Cerebellar nuclear complex (tissue), 1 donor: ENCODE measurements at regions not wholly inside any gene's neighbourhood (a gene's known extent, or its start where the extent isn't known, plus 50 kb on each side); places are given as distances from the start of the nearest gene placed in this dataset.
A peak's percentile ranks its signal among the peaks of the same experiment; 100 is the strongest.
"Not testable (repeated sequence)": the region's sequence is repeated elsewhere in the genome, so short reads cannot be mapped to it uniquely, and the experiment has no call there.

Experiments
- DNase-seq, 2 experiments: peaks; one replicate each; lab custom pipeline; 2025; lab: John Stamatoyannopoulos, UW

GRCh38 chr7:51452694-51453093, 136.1 kb upstream of the COBL start:
- no peak for DNase-seq

DNA sequence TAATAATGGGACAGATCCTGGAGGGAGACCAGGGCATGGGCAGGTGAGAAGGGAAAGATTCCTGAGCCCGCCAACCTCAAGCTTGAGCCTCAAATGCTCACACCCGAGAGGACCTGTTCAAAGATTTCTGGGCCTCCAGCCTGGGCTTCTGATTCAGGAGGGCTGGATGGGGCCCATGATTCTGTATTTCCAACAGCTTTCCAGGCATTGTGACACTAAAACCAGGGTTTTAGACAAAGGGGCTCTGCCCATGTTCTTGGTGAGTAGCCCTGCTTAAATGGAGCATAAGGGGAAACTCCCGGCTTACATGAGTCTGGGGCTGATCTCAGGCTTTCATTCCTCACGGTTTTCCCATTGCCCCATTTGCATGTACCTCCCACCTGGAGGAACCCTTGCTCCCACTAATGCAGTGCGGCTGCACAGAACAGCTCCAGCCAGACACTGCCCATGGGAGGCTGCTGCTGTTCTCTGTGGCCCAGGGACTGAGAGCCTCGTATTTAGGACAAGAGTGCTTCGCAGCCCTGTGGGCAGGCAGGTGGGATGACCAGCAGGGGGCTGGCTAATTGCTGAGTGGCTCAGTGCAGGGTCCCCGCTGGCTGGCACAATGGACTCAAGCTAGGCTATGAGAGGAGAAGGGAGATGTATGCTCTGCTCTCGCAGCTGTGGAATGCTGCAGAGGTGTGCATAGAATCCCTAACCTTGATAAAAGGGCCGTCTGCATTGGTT, 135.3 kb upstream of the COBL start:
- DNase-seq: no peak

DNA sequence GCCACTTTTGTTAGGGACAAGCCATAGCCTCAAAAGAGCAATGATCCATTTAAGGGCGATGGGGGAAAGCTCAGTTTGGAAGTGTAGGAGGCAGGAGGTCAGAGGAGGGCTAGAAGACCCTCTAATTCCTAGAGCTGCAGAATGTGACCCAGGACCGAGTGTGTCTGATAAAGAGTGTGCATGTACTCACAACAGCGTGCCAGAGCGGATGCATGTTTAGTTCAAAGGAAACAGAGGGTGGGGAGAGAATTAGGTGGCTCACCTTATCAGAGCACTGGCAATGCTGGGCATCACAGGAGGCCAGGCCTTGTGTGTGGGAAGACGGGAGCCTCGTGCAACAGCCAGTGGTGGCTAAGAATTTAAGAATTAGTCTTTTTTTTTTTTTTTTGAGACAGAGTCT, 133.9 kb upstream of the COBL start:
- no peak for DNase-seq

GRCh38 chr7:51446785-51447184, 130.2 kb upstream of the COBL start:
- no peak for DNase-seq

DNA sequence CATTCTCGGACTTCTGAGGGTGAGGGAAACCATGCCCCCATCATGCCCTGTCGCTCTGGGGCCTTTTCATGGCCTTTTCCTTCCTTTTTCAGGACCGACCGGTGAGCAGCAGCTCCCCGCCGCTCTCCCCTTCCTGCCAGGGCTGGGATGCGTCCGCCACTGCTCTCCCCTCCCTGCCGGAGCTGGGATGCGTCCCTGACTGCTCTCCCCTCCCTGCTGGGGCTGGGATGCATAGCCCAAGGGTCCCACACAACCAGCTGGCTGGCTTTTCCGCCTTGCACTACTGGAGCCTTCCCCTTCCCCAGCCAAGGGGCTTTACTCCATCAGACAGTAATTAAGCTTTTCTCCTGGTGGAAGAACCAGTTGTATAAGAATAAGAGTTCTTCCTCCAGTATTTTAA, 129.7 kb upstream of the COBL start:
- no peak for DNase-seq

GRCh38 chr7:51444936-51445335, 128.3 kb upstream of the COBL start:
- no peak for DNase-seq

GRCh38 chr7:51430480-51431086, 114.0 kb upstream of the COBL start:
- DNase-seq: peak in 1 of 2 experiments; percentile 1

DNA sequence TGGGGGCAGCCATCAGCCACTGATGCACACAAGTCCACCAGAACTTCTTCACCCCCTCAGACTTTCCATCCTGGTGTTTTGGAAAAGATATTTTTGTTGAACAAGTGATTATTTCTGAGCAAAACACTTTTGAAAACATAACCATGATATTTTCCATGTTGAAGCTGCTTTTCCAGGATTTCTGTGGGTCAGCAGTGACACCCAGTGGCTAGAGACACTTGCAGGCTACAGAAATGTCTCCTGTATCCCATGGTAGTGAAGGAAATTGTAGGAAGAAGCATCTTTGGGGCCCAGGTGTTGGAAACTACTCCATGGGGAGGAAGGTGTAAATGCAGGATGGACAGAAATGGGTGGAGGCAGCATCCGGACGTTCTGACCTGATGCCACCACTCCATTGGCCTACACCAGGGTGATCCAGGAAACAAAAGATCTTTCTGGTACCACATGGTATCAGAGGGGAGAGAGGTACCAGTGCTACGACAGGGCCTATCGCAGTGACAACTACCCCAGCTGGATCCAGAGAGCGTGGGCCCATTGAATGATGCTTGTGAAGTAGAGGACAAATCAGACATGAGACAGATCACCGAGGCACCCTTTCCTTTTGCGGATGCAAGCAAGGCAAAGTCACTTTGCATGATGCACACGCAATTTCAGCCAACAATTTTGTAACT, 111.7 kb upstream of the COBL start:
- no peak for DNase-seq

- DNase-seq: no peak
Observed at GRCh38 chr7:51426163-51426562, 109.6 kb upstream of the COBL start.

GRCh38 chr7:51409934-51410333, 93.3 kb upstream of the COBL start:
- not testable (repeated sequence) for DNase-seq

DNA sequence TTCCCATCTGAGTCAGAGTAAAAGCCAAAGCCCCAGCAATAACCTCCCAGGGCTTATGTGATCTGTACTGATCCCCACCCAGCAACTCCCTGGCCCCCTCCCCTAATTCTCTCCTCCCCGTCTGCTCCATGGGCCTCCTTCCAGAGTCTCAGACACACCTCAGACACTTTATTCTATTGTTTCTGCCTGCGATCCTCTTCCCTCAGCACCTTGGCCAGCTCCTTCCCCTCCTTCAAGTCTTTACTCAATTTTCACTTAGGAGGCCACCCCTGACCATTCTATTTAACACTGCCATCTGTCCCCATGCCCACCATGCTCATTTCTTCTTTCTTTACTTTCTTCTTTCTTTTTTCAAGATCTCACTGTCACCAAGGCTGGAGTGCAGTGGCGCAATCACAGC, 81.0 kb upstream of the COBL start:
- DNase-seq: not testable (repeated sequence)

DNA sequence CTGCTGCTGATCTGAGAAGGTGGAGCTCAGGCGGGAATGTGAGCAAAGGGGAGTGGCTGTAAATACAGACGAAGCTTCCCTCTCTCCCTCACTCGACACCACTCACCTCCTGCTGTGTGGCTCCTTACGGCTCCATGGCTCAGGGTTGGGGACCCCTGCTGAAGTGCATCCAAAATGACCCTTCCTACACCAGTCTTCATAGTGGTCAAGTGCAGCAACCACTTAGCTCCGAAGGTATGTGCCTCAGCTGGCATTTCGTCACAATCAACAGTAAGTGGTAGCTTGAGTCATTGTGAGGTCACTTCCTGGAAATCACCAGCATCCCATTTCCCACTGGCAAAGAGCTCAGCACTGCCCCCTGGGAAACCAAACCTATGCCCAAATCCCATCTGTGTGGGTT, 76.4 kb upstream of the COBL start:
- not testable (repeated sequence) for DNase-seq

DNA sequence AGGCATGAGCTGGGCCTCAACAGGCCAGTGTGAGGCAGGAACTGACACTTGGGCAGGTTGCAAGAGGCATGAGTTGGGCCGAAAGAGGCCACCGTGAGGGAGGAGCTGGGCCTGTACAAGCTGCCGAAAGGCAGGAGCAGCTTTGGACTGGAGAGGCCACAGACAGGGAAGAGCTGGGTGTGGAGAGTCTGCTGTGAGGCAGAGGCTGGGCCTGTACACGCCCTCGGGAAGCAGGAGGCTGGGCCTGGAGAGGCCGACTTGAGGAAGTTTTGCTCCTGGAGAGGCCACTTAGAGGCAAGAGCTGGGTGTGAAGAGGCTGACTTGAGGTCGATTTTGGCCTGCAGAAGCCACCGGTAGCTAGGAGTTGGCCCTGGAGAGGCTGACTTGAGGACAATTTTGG, 73.3 kb upstream of the COBL start:
- not testable (repeated sequence) for DNase-seq

DNA sequence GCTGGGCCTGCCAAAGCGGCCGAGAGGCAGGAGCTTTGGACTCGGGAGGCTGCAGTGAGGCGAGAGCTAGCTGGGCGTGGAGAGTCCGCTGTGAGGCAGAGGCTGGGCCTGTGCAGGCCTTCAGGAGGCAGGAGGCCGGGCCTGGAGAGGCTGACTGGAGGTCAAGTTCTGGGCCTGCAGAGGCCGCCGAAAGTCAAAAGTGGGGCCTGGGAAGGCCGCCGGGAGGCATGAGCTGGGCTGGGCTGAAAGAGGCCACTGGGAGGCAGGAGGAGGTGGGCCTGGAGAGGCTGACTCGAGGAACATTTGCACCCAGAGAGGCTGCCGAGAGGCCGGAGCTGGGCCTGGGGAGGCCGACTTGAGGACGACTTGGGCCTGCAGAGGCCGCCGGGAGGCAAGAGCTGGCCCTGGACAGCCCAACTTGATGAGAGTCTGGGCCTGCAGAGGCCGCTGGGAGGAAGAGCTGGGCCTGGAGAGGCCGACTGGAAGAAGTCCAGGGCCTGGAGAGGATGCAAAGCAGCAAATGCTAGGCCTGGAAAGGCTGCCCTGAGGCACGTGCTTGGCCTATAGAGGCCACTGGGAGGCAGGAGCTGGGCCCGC, 72.7 kb upstream of the COBL start:
- DNase-seq: not testable (repeated sequence)

GRCh38 chr7:51388241-51388640, 71.6 kb upstream of the COBL start:
- DNase-seq: not testable (repeated sequence)

DNA sequence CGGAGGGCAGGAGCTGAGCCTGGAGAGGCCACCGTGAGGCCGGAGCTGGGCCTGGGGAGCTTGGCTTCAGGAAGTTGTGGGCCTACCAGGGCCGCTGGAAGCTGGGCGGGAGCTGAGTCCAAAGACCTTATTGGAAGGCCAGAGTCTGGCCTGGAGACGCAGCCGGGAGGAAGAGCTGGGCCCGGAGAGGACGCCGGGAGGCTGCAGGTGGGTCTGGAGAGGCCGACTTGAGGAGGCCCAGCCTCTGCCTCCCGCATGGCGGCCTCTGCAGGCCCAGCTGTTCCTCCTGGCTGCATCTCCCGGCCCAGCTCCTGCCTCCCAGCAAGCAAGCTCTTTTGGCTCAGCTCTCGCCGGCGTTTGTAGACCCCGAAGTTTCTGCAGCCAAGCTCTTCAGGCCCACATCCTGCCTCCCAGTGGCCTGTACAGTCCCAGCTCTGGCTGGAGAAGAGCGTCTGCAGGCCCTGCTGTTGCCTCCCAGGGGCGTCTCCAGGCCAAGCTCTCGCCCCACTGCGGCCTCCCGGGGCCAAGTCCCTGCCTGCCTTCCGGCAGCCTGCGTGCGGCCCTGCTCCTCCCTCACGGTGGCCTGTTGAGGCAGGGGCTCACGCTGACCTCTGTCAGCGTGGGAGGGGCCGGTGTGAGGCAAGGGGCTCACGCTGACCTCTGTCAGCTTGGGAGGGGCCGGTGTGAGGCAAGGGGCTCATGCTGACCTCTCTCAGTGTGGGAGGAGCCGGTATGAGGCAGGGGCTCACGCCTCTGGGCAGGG, 70.4 kb upstream of the COBL start:
- not testable (repeated sequence) for DNase-seq

DNA sequence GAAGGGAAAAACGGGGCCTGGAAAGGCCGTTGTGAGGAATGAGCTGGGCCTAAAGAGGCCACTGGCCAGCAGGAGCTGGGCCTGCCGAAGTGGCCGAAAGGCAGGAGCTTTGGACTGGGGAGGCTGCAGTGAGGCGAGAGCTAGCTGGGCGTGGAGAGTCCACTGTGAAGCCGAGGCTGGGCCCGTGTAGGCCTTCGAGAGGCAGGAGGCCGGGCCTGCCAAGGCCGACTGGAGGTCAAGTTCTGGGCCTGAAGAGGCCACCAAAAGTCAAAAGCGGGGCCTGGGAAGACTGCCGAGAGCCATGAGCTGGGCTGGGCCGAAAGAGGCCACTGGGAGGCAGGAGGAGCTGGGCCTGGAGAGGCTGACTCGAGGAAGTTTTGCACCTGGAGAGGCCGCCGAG, 69.6 kb upstream of the COBL start:
- not testable (repeated sequence) for DNase-seq

- not testable (repeated sequence) for DNase-seq
Observed at GRCh38 chr7:51382243-51382642, 65.6 kb upstream of the COBL start.

DNA sequence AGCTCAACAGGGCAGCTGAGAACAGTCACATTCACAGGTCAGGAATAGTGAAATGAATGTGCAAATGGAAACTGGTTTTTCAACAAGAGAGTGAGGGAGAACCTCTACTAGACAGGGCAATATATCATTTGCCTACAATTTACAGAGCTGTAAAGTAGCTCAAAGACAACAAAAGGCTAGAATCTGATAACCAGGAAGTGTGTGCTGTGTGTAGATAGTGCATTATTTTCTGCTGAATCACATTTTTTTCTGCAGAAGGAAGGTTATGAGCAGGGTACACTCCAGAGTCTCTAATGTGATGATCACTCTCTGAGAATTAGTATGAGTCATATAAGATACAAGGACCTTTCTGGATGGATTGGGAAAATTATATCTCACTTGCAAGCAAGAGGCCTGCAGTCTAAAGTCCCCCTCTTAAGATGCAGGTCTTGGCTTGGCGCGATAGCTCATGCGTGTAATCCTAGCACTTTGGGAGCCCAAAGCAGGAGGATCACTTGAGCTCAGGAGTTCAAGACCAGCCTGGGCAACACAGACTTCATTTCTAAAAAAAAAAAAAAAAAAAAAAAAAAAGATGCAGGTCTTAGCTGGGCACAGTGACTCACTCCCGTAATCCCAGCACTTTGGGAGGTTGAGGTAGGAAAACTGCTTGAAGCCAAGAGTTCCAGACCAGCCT, 59.9 kb upstream of the COBL start:
- DNase-seq: no peak

DNA sequence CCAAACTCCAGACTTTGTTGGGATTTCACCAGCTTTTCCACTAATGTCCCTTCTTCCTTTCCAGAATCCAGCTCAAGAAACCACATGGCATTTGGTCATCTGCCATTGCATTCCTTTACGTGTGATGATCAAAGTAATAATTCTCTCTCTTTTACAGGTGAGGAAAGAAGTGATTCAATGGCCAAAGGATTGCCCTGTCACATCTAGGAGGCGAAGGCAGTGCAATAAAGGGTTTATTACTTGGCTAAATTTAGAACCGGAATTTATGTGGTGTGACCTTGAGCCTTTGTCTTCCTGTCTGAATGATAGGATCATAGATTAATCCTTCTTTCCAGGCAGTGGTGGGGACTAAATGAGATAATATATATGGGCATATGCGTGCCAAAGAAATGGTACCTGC, 58.3 kb upstream of the COBL start:
- no peak for DNase-seq

- DNase-seq: not testable (repeated sequence)
Observed at GRCh38 chr7:51373607-51374006, 57.0 kb upstream of the COBL start.

- DNase-seq: no peak
Observed at GRCh38 chr7:51369746-51370145, 53.1 kb upstream of the COBL start.
